ENCODE measurements at regions not wholly inside any gene's neighbourhood (a gene's known extent, or its start where the extent isn't known, plus 50 kb on each side); places are given as distances from the start of the nearest gene placed in this dataset.

DNA sequence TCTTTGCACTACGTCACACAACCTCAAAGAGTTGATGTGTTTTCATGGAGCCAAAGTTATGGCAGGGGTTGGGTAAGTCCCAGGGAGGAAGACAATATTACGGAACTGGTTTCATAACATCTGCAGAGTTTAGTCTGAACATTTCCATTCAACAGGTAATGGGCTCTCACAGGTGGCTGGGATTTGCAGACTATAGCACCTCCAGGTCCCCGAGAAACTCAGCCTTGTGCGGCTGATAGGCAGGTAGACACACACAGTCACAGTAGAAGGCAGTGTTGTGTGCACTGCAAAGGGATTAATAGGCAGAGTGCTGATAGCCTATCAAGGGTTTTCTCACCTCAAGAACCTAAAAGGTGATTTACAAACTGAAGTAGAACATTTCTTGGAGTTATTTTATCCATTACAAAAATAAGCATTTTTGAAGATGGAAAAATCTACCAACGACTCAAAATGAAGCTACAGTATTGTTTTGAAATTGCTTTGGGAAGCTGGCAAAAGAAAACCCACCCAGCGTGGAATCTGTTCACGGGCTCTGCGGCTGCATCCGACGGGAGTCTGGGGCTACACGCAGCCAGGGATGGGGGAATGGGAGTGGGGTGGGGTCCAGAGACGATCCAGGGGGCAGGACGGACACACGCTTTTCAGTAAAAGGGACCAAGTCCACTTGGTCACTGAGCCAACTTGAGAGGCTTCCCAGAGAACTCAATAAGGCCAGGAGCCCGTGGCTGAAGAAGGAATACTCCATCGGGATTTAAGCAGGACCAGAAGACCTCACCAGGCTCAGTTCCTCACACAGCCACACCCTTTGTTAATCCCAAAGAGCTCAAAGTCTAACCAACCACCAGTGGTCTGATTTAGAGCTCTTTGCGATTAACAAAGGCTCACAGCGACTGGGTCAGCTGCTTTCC is 82.9 kb downstream of the CHRNA1 start:
- Histone ChIP-seq H3K9me3 (replicated peaks; ENCODE audit: control insufficient read depth, insufficient read depth, low read depth, low read length) (no peaks in the 10 kb centered on the region), H3K9ac (ENCODE audit: insufficient read depth in 1 of 2, low read depth in 2 of 2, low read length in 2 of 2) (no peak overlapping the region), H4K20me1 (replicated peaks; ENCODE audit: control insufficient read depth, insufficient read depth, low read length) (no peaks in the 10 kb centered on the region), H3K27me3 (ENCODE audit: control insufficient read depth in 2 of 2, insufficient read depth in 2 of 2, low read length in 2 of 2) (peaks cover 26 to 38% of the 10 kb centered on the region in 2 experiments; a peak in 4 of 5 replicates), H3K36me3 (ENCODE audit: control insufficient read depth, insufficient read depth, low read length) (no peaks in the 10 kb centered on the region), H3K27ac (ENCODE audit: extremely low read depth, low read depth, low read length) (no peak overlapping the region), H3K79me2 (ENCODE audit: control insufficient read depth, insufficient read depth, low read length) (no peaks in the 10 kb centered on the region), H3K4me3 (no peak overlapping the region), H3K9me1 (ENCODE audit: control insufficient read depth, insufficient read depth, low read length) (no peaks in the 10 kb centered on the region), H3K4me1 (replicated peaks in 1 of 2; ENCODE audit: control insufficient read depth in 2 of 2, insufficient read depth in 2 of 2, low read length in 2 of 2) (peaks cover 0 to 8% of the 10 kb centered on the region in 2 experiments; a peak in 1 of 5 replicates), H3K4me2 (ENCODE audit: insufficient read depth, low read length) (no peak overlapping the region), H2AFZ (ENCODE audit: low read depth, low read length) (no peak overlapping the region)
- ATAC-seq (no peak), FAIRE-seq (no peak), DNase-seq (ENCODE audit: extremely low read depth in 1 of 4, low spot score in 3 of 4) (no peak)
- ChIA-PET CTCF (ENCODE audit: low intra/inter-chr PET ratio) (no interaction called here), POLR2A (interaction anchor here (0.6 to 0.8 kb wide), 3 partner anchors 9 to 1394 kb away, joined by 3 to 4 read pairs (median 4); no protein-coding TSS in a partner anchor)
- in situ Hi-C loops (cut with MboI) = no loop called here
- no TSS peak for BruUV-seq (replicated peaks)
- intact Hi-C loops (cut with micrococcal nuclease) = no loop called here
- WGBS (ENCODE audit: insufficient coverage, low coverage, missing lambda C conversion rate) = 11% methylated on average over 17 of the region's 18 CpGs
- TF ChIP-seq ZNF146 (CRISPR knock-in tag; IDR thresholded peaks at IDR 0.05; ENCODE audit: unreplicated experiment) (no peak), JUND (IDR thresholded peaks at IDR 0.05; ENCODE audit: borderline replicate concordance, low read depth, low read length) (no peak), JUND (tag; IDR thresholded peaks at IDR 0.05; ENCODE audit: borderline replicate concordance, low read depth, low read length) (no peak), TAF1 (IDR thresholded peaks at IDR 0.05; ENCODE audit: control insufficient read depth, extremely low read depth, insufficient read depth, low read length, severe bottlenecking) (no peak), ARID2 (IDR thresholded peaks at IDR 0.05) (no peak), NCOA2 (IDR thresholded peaks at IDR 0.05; ENCODE audit: partially characterized antibody in 2 of 2) (no peak), PCBP2 (IDR thresholded peaks at IDR 0.05; ENCODE audit: low read depth, low read length, poor library complexity, severe bottlenecking) (no peak), MEF2D (tag; conservative IDR thresholded peaks at IDR 0.05; ENCODE audit: low read depth) (no peak), ETV1 (tag; conservative IDR thresholded peaks at IDR 0.05; ENCODE audit: low read depth) (no peak), ZC3H8 (IDR thresholded peaks at IDR 0.05) (no peak), RBM14 (IDR thresholded peaks at IDR 0.05; ENCODE audit: borderline replicate concordance, insufficient read depth, low read depth, low read length) (no peak), ZNF79 (CRISPR knock-in tag; IDR thresholded peaks at IDR 0.05; ENCODE audit: low read depth) (no peak)
- TF ChIP-seq, protein P1, sequence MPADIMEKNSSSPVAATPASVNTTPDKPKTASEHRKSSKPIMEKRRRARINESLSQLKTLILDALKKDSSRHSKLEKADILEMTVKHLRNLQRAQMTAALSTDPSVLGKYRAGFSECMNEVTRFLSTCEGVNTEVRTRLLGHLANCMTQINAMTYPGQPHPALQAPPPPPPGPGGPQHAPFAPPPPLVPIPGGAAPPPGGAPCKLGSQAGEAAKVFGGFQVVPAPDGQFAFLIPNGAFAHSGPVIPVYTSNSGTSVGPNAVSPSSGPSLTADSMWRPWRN (IDR thresholded peaks at IDR 0.05; ENCODE audit: low read depth) = no peak
- TF ChIP-seq, protein P2, sequence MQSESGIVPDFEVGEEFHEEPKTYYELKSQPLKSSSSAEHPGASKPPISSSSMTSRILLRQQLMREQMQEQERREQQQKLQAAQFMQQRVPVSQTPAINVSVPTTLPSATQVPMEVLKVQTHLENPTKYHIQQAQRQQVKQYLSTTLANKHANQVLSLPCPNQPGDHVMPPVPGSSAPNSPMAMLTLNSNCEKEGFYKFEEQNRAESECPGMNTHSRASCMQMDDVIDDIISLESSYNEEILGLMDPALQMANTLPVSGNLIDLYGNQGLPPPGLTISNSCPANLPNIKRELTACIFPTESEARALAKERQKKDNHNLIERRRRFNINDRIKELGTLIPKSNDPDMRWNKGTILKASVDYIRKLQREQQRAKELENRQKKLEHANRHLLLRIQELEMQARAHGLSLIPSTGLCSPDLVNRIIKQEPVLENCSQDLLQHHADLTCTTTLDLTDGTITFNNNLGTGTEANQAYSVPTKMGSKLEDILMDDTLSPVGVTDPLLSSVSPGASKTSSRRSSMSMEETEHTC (IDR thresholded peaks at IDR 0.05) = no peak
- TF ChIP-seq, protein P3, sequence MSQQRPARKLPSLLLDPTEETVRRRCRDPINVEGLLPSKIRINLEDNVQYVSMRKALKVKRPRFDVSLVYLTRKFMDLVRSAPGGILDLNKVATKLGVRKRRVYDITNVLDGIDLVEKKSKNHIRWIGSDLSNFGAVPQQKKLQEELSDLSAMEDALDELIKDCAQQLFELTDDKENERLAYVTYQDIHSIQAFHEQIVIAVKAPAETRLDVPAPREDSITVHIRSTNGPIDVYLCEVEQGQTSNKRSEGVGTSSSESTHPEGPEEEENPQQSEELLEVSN (IDR thresholded peaks at IDR 0.05; ENCODE audit: borderline replicate concordance in 1 of 2, extremely low read depth in 1 of 2, insufficient read depth in 1 of 2, insufficient read length in 1 of 2, low read depth in 1 of 2, low read length in 1 of 2, poor library complexity in 1 of 2, severe bottlenecking in 1 of 2) = no peak
- TF ChIP-seq, protein P4, sequence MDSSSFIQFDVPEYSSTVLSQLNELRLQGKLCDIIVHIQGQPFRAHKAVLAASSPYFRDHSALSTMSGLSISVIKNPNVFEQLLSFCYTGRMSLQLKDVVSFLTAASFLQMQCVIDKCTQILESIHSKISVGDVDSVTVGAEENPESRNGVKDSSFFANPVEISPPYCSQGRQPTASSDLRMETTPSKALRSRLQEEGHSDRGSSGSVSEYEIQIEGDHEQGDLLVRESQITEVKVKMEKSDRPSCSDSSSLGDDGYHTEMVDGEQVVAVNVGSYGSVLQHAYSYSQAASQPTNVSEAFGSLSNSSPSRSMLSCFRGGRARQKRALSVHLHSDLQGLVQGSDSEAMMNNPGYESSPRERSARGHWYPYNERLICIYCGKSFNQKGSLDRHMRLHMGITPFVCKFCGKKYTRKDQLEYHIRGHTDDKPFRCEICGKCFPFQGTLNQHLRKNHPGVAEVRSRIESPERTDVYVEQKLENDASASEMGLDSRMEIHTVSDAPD (CRISPR knock-in tag; IDR thresholded peaks at IDR 0.05) = no peak
